ENCODE measurements at regions not wholly inside any gene's neighbourhood (a gene's known extent, or its start where the extent isn't known, plus 50 kb on each side); places are given as distances from the start of the nearest gene placed in this dataset.
A peak's percentile ranks its signal among the peaks of the same experiment; 100 is the strongest.
"Not testable (repeated sequence)": the region's sequence is repeated elsewhere in the genome, so short reads cannot be mapped to it uniquely, and the experiment has no call there.

DNA sequence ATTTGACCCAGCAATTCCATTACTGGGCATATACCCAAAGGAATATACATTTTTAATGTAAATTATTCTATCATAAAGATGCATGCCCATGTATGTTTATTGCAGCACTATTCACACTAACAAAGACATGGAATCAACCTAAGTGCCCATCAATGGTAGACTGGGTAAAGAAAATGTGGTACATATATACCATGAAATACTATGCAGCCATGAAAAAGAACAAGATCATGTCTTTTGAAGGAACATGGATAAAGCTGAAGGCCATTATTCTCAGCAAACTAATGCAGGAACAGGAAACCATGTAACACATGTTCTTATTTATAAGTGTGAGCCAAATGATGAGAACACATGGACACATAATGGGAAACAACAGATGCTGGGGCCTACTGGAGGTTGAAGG, 603.0 kb upstream of the MARCKS start:
- DNase-seq, result not testable (repeated sequence)

GRCh38 chr6:113258771-113259170, 598.4 kb upstream of the MARCKS start:
- no peak for DNase-seq

- no peak for DNase-seq
Measured at GRCh38 chr6:113271437-113271836, 585.7 kb upstream of the MARCKS start.

DNA sequence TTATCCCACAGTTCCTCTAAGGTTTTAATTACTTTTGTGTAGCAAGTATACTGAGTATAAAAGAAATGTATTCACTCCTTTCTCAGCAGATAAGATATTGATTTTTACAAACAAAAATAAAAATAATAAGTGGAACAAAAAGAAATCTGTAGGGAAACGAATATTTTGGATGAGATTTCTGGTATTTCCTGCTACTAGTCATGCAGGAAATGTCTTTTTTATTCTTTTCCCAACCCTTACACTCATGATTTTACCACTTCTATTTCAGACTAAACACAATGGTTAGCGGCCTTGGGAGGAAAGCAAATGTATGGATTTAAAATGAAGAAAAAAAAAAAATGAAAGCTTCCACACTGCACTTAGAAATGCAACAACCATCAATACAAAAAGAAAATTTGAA, 580.5 kb upstream of the MARCKS start:
- DNase-seq, result no peak

DNA sequence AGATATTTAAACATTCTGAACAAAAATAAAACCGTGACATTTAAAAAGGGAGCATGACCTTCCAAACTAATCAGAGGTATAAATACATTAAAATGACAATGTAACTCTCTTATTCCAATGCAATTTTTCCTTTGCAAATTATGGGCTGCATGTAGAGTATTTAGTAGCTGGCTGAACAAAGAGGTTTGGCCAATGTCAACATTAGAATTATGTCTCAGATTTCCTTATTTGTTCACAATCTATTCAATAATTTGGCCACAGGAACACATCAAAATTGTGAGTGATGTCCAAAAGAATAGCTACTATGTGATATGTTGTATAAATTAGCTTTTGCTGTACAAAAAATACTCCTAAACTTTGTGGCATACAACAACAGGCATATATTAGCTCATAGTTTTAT, 580.0 kb upstream of the MARCKS start:
- no peak for DNase-seq

DNA sequence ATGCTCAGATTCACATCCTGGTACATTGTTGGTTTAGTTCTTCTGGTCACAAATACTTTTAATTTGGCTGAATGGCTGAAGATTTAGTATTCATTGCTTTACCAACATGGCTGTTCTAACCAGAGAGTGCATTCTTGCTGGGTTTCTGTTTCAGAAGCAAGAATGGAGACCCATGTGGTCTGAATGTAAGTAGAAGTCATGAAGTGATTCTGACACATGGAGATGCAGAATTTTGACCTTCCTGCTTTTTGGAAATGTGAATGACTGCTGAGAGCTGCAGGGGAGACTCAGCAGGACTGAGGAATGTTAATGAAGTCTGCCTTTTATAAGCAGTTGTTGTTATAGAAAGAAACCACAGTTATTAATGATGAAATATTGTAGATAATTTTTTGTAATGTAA, 576.1 kb upstream of the MARCKS start:
- DNase-seq, result no peak

DNA sequence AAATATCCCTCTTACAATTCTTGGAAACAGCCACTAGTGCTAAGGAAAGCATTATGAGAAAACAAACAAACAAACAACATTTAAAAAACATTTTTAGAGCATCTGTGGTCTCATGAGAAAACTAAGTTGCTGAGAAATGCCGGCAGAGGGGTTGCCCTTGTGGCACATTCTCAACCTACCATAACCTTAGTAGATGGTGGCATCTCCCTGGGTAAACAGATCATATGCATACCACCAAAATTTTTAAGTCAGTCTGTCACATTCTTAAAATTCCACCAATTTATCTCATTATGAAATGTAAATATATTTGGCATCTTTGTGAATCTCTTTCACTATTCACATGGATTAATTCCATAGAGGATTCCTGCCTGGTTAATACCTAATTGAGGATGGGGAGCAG, 575.7 kb upstream of the MARCKS start:
- DNase-seq, result no peak

- DNase-seq, result no peak
Measured at GRCh38 chr6:113287396-113287795, 569.7 kb upstream of the MARCKS start.

- no peak for DNase-seq
Measured at GRCh38 chr6:113288409-113288808, 568.7 kb upstream of the MARCKS start.

DNA sequence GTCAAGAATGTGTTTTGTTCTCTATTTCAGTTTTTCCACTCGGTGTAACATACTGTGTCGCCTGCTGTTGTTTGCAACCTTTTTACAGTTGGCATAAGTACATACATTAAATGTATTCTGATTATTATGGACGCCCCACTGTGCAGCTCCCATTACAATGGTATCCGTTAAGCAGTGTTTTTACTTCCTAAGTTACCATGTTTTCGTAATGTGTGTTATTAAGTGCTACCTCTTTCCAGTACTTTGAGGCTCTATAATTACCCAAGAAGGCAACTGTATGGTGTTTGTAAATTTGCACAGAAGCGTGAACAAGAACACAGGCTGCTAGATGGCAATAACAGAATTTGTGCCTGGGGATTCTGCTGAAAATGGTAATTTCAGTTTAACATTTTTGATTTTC, 568.0 kb upstream of the MARCKS start:
- DNase-seq, result no peak

DNA sequence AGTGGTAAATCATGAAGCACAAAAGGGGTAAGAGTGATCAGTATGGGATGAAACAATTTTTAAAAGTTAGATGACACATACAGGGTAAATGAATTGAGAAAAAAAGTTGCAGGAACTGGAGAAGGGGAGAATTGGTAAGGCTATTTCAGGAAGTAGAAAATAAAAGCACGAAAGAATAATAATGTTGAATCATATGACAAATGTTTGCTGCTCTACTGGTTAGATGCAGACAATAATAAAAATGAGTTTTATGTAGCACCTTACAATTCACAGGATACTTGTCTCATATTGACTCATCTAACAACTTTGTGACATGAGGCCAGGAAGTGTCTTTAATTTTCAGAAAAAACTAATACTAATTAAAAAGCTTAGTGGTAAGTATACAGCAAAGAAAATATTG, 566.5 kb upstream of the MARCKS start:
- DNase-seq, result no peak

- DNase-seq, result peak; percentile 63
Measured at GRCh38 chr6:113291751-113292445, 565.2 kb upstream of the MARCKS start.

DNA sequence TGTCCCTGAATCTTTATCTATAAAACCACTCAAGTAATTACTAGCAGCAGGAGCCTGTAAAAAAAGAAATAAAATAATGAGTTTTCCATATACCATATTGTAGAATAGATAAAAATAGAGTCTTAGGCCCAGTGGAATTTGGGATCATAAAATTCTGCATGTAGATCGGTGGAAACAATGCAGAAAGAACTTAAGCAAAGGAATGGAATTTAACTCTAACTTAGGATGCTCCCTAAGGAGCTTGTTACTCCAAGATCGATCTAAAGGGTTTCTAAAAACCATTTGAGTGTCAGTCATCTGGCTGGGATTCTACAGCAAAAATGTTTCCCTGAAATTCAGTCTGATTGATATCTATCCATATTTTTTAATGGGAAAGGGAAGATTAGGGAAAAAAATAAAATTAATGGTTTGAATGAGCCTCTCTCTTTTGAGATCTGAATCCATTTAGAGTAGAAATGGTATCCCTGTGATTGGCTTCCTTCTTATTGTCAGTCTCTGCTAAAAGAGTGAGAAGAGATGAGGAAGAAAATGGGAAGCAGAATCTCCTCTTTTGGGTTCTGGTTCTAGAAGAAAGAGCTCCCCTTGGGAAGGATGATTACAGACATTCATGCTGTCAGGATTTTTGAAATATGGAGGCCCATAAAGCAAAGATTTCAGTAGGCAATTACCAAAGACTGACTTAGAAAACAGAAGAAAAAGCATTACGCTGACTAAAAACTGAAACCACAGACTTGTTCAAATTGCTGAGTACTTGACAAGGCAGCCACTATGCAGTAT, 564.3 kb upstream of the MARCKS start:
- DNase-seq, result no peak

- DNase-seq, result no peak
Measured at GRCh38 chr6:113293423-113293740, 563.8 kb upstream of the MARCKS start.

DNA sequence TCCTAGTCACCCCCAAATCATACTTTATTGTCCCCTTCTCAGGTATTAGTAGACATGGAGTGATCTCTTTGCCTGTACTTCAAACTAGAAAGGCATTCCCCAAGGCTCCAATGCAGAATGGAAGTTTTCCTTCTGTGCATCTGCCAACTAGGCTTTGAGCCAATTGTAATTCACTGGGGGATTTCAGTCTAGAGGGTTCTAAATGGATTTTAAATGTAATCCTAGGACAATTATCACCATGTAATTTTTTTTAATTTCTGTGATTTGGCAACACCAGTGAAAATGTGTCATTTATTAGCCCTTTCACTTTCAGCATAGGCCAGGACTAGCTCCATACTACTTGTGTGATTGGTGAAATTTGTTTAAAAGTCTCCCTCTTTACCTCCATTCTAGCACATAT, 557.6 kb upstream of the MARCKS start:
- DNase-seq, result peak; percentile 70

DNA sequence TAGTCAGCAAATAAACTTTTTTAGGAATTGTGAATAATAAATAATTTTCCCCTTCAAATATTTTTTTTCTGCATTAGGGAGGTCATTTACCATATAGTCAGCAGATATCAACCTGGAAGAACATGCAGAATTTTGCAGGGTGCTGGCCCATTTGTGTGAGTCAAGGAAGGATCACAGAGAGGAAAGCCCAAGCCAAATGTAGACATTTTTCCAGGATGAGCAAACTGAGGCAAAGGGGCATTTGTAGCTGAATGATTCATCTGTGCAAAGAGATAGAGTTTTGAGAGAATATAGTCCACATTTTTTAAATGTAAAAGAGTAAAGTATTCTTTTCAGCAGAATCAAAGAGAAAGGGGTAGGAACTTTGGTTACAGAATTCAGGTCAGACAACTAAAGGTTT, 555.5 kb upstream of the MARCKS start:
- DNase-seq, result no peak

DNA sequence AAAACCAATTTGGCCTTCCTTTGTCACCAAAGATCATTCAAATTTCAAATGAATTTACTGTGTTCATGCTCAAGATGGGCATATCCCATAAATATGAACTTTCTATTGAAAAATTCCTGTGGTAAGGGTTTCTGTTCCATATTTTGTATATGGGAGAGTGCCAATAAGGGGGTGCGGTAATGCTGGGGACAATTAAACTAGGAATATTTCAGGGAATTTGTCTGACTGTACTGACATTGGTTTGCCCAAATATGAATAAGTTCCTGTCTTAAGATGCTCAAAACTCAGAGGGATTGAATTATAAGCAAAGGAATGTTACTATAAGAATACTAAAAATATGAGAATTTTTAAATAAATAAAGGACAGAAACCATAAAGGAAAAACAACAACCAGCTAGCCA, 553.0 kb upstream of the MARCKS start:
- DNase-seq, result no peak

DNA sequence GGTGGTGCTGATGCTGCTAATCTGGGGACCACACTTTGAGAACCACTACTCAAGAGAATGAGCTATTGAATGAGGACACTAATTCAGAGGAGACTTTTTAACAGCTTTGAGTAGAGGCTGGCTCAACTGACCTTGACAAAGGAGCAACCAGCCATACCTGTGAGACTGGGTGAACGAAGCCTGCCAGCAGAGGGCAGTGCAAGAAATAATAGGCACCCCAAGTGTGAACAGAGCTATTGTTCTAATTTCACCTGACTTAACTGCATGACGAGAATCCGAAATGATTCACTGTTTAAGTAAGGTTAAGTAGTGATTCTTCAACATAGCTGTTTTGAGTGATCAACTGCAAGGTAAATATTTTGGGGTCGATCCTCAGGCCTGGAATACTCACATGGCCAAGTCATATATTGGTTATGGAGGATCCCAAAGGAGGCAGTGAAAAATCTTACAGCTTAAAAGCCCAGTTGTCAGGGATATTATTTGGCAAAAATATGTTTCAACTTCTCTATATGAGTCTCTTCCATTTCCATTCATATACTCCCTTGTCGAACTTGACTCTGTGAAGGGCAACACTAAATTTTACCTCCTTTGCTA, 550.5 kb upstream of the MARCKS start:
- DNase-seq, result no peak

- DNase-seq, result no peak
Measured at GRCh38 chr6:113308266-113308665, 548.9 kb upstream of the MARCKS start.

- no peak for DNase-seq
Measured at GRCh38 chr6:113313841-113314240, 543.3 kb upstream of the MARCKS start.

DNA sequence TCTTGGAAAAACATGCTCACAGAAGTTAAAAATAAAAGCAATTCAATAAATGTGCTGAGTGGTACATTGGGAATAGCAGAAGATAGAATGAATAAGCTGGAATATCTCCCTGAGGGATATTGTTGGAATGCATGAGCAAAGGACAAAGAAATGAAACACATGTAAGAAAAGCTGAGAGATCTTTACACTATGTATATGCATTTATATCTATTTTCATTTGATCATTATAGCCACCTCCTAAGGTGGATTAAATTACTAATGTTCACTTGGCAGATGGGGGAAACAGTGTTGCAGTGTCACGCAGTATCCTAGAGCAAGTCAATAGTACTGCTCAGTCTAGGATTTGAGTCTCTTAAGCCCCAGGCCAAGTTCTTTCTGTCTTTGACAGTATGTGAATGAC, 542.0 kb upstream of the MARCKS start:
- no peak for DNase-seq

DNA sequence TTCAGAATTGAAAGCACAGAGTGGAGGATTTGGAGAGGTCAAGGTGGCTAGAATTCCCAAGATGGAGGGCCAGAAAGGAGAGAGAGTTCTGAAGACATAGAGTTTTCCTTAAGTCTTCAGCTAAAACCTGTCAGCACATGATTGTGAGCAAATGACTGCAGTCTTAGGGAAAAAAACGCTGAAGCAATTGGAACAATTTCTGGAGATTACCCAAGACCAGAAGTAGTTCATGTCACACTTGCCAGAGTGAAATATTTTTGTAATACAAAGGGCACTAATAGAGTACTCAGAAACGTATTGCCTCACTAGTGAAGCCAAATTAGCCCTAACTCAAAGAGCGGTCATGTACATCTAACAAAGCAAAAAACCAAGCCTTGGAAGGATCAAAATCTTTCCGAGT, 541.3 kb upstream of the MARCKS start:
- peak; percentile 1 for DNase-seq

DNA sequence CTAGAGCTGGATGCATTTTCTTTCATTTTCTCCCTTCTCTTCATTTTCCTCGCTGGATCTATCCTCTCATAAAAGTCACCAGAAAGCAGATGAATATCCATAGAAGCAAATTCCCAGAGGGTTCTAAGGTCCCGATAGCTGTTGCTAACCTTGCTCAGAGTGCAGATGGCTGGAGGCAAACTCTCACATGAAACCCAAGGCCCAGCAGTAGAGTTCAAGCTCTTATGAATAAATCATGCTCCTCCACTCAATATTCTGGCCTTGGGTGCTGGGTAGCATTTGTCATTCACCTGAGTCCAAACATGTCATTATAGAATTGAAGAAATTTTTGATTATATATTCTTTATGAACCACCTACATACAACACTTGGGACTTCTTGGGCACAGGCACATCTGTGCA, 539.7 kb upstream of the MARCKS start:
- DNase-seq, result no peak

DNA sequence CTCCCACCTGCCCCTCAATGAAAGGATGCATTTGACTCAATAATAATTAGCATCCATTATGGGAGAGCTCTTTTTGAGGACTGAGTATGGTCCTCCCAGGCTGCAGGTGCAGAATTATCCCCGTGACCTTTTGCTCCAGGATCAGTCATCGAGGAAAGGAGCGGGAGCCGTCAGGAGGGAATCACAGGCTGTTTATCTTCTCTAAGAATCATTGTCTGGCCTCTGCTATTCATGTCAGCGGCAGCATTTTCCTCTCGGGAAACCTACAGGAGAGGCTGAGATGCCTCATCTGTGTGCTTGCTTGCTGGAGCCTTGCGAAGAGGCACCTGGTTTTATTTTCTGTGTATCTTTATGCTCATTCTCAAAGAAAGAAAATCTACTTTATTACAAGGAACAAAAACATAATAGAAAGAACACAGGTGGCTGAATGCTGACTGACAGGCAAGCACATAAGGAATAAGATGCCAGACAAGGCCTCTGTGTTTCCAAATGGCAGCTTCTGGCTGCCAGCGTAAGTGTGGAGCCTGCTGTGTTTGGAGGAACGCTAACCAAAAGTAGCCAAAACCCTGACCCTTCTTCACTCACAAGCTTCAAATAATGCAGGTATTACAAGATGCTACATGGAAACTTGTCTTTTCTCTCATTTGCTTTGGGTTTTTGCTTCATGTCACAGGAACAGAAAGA, 539.1 kb upstream of the MARCKS start:
- peak; percentile 14 for DNase-seq

Data from NCI-H446 treated with DMSO at 0.1 percent for 48 hours (cell line).